ENCODE measurements at regions not wholly inside any gene's neighbourhood (a gene's known extent, or its start where the extent isn't known, plus 50 kb on each side); places are given as distances from the start of the nearest gene placed in this dataset.

DNA sequence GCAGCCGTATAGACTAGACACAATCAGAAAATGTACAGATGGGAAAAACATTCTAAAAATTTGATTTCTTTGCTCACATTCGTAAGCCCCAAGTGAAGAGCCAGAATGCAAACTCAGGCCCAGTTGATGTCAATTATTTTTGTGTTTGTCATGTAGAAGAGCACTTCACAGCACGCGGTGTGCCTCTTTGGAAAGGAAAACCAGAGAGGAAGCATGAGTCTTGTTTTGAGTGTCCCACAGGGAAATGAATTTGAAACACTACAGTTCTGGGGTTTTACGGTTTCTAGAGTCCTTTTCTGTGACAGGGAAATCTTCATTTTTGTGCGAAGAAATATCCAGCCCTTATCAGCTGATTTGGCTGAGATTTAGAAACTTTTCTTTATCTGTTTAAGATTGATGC is 554.6 kb upstream of the BOD1L1 start:
- no peak for TF ChIP-seq CTCF (IDR thresholded peaks at IDR 0.05)
- TF ChIP-seq MEF2A (IDR thresholded peaks at IDR 0.05; ENCODE audit: borderline replicate concordance, low read depth): no peak
- TF ChIP-seq PBX3 (IDR thresholded peaks at IDR 0.05): no peak
- no peak for TF ChIP-seq YY1 (IDR thresholded peaks at IDR 0.05; ENCODE audit: low read depth)
- TF ChIP-seq POLR2AphosphoS5 (IDR thresholded peaks at IDR 0.05; ENCODE audit: low read depth, low read length): no peak
- TF ChIP-seq RCOR1 (IDR thresholded peaks at IDR 0.05; ENCODE audit: low read length): no peak
- TF ChIP-seq NRF1 (IDR thresholded peaks at IDR 0.05; ENCODE audit: low read depth, low read length): no peak
- TF ChIP-seq, protein P1, sequence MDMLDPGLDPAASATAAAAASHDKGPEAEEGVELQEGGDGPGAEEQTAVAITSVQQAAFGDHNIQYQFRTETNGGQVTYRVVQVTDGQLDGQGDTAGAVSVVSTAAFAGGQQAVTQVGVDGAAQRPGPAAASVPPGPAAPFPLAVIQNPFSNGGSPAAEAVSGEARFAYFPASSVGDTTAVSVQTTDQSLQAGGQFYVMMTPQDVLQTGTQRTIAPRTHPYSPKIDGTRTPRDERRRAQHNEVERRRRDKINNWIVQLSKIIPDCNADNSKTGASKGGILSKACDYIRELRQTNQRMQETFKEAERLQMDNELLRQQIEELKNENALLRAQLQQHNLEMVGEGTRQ (IDR thresholded peaks at IDR 0.05; ENCODE audit: borderline replicate concordance, low read depth, low read length): no peak
- TF ChIP-seq TCF12 (IDR thresholded peaks at IDR 0.05): no peak
- no peak for TF ChIP-seq RAD21 (IDR thresholded peaks at IDR 0.05; ENCODE audit: low read length)
- TF ChIP-seq, protein P2, sequence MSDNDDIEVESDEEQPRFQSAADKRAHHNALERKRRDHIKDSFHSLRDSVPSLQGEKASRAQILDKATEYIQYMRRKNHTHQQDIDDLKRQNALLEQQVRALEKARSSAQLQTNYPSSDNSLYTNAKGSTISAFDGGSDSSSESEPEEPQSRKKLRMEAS (IDR thresholded peaks at IDR 0.05; ENCODE audit: low read depth): no peak
- TF ChIP-seq GABPA (IDR thresholded peaks at IDR 0.05; ENCODE audit: low read depth): no peak

Data from SK-N-SH (cell line).